ENCODE measurements at regions not wholly inside any gene's neighbourhood (a gene's known extent, or its start where the extent isn't known, plus 50 kb on each side); places are given as distances from the start of the nearest gene placed in this dataset.

GRCh38 chr22:47592791-47593190, 830.3 kb downstream of the TBC1D22A start:
- TF ChIP-seq POLR2AphosphoS5 (IDR thresholded peaks at IDR 0.05; ENCODE audit: borderline replicate concordance, low read depth, low read length) (no peak), EZH2 (IDR thresholded peaks at IDR 0.05) (no peak)
